Activated CD8-positive, alpha-beta memory T cell treated with anti-CD3 and anti-CD28 coated beads for 48 hours (primary cell): ENCODE measurements at regions not wholly inside any gene's neighbourhood (a gene's known extent, or its start where the extent isn't known, plus 50 kb on each side); places are given as distances from the start of the nearest gene placed in this dataset.
"Not testable (repeated sequence)": the region's sequence is repeated elsewhere in the genome, so short reads cannot be mapped to it uniquely, and the experiment has no call there.

ENCODE experiments used
- DNase-seq, 3 experiments: peaks; one replicate each; pipeline ENCODE4 v3.0.0-alpha.2; 2020; ENCODE audit warnings: low read depth in 2 of 3, low spot score in 2 of 3

- no peak for DNase-seq
Measured at GRCh38 chrX:39688219-39688575, 409.6 kb downstream of the BCOR start.

GRCh38 chrX:39688576-39689375 lies 409.0 kb downstream of the BCOR start:
- no peak for DNase-seq

- no peak for DNase-seq
Measured at GRCh38 chrX:39689376-39690104, 408.2 kb downstream of the BCOR start.

GRCh38 chrX:39690541-39691415 lies 407.0 kb downstream of the BCOR start:
- no peak for DNase-seq

GRCh38 chrX:39691724-39692123 lies 406.0 kb downstream of the BCOR start:
- no peak for DNase-seq

- no peak for DNase-seq
Measured at GRCh38 chrX:39692796-39693195, 405.0 kb downstream of the BCOR start.

- no peak for DNase-seq
Measured at GRCh38 chrX:39693298-39693697, 404.5 kb downstream of the BCOR start.

GRCh38 chrX:39702636-39703035 lies 395.1 kb downstream of the BCOR start:
- not testable (repeated sequence) for DNase-seq

- no peak for DNase-seq
Measured at GRCh38 chrX:39703307-39703706, 394.5 kb downstream of the BCOR start.

GRCh38 chrX:39704590-39704989 lies 393.2 kb downstream of the BCOR start:
- no peak for DNase-seq

- DNase-seq = no peak
Measured at GRCh38 chrX:39705290-39705689, 392.5 kb downstream of the BCOR start.

GRCh38 chrX:39709364-39709763 lies 388.4 kb downstream of the BCOR start:
- DNase-seq = no peak

- DNase-seq = no peak
Measured at GRCh38 chrX:39709812-39710211, 387.9 kb downstream of the BCOR start.

GRCh38 chrX:39710776-39711175 lies 387.0 kb downstream of the BCOR start:
- DNase-seq = no peak

GRCh38 chrX:39714471-39714870 lies 383.3 kb downstream of the BCOR start:
- no peak for DNase-seq

GRCh38 chrX:39716401-39716800 lies 381.4 kb downstream of the BCOR start:
- DNase-seq = no peak

GRCh38 chrX:39716802-39717540 lies 380.8 kb downstream of the BCOR start:
- DNase-seq = no peak

GRCh38 chrX:39718981-39719380 lies 378.8 kb downstream of the BCOR start:
- DNase-seq = no peak

GRCh38 chrX:39720945-39721344 lies 376.8 kb downstream of the BCOR start:
- DNase-seq = no peak

GRCh38 chrX:39721566-39722279 lies 376.0 kb downstream of the BCOR start:
- no peak for DNase-seq
